ENCODE measurements at regions not wholly inside any gene's neighbourhood (a gene's known extent, or its start where the extent isn't known, plus 50 kb on each side); places are given as distances from the start of the nearest gene placed in this dataset.
A peak's percentile ranks its signal among the peaks of the same experiment; 100 is the strongest.

DNA sequence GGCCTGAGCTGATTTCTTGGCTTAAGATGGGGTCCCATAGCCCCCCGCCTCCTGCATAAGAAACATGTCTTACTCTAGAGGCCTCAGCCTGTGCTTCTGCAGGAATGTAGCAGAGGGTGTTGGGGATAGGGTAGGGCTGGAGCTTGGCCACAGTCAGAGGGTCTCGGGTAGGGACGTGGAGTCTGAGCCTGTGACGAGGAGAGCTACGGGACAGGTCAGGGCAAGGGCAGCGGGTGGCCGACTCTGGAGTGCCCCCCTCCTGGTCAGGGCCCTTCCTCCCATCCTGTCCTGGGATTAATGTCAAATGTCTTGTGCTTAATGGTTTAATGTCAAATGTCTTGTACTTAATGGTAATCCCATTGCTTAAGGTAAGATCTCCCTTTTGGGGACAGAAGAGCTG lies 130.4 kb downstream of the GLI2 start:
- DNase-seq = no peak

- DNase-seq = no peak
Measured at GRCh38 chr2:120866483-120867140, 130.9 kb downstream of the GLI2 start.

- DNase-seq = peak; percentile 93
Measured at GRCh38 chr2:120867290-120868241, 131.9 kb downstream of the GLI2 start.

DNA sequence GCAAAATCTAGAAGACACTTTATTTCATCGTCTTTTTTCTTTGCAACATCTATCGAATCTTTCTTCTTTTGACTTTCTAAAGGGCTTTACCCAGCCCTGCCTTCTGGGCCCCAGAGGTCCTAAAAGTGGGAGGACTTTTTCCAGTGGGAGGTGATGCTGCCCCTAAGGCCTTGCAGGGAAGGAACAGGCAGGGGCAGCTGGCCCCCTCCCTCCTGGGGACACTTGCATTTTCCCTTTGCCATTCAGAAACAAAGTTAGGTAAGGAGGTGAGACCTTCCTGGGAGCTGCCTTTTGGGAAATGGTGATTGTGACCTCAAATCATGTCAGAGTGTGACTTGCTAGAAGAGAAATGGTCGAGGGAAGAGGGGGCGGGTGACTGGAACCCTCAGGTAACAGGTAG lies 132.7 kb downstream of the GLI2 start:
- no peak for DNase-seq

- DNase-seq = no peak
Measured at GRCh38 chr2:120869036-120869729, 133.5 kb downstream of the GLI2 start.

- no peak for DNase-seq
Measured at GRCh38 chr2:120869730-120870466, 134.2 kb downstream of the GLI2 start.

DNA sequence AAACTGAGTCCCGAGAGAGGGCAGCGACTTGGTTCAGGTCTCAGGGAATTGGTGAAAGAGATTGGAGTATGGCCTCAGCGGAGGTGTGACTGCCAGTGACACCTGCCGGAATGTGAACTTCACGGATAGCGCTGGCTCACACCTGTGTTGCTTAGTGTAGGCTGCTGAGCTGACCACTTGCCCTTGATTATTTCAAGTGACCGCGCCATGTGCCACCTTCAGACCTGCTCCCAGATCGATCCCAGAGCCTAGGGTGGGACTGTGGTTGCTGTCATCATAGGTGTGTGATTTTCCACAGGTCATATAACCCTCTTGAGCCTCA lies 134.8 kb downstream of the GLI2 start:
- no peak for DNase-seq

GRCh38 chr2:120871016-120871635 lies 135.5 kb downstream of the GLI2 start:
- DNase-seq = no peak

DNA sequence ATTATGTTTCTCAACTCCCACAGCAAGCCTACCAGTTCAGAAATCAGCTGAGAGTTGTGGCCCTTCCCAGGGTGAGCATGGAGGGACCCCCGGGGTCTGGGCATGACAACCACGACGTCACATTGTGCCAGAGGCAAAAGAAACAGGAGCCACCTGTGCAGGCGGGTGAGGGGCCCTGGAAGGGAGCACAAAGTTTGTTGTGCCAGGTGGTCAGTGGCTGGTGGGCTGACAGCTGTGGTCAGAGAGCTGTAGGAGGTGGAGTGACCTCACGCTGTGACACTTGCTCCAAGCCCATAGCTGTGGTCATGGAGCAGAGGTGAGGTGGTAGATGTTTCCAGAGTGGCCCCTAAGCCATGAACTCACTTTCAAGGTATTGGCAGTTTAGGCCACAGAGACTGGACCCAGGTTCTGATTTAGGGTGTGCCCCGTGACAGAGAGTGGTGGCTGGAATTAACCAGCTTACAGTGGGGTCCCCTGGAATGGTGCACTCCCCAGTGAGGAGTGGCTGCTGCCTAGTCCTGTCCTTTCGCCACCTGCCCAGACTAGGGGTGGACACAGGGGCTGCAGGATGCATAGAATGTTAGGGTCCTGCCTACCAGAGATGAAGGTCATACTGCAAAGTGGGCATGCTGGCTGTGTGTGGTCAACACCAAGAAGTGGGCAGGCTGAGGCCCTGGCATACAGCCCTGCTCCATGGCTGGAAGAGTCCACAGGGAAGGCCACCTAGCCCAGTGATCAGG lies 136.4 kb downstream of the GLI2 start:
- no peak for DNase-seq

- peak; percentile 66 for DNase-seq
Measured at GRCh38 chr2:120873958-120874887, 138.6 kb downstream of the GLI2 start.

DNA sequence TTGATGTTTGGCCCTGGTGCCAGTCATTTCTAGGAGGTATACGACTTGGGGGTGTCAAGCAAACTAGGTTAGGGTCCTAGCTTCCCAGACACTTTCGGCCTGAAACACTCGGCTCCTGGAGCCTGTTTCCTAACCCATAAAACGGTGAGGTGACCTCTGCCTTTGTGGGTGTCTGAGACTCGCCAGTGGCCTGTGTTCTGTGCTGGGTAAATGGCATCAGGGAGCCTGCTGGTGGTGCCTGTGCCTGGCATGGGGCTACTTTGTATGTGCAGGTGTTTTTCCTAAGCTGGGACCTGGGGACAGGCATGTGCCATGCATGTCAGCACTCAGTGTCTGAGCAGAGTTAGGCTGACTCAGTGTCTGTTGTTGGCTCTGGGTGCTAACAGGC lies 139.2 kb downstream of the GLI2 start:
- no peak for DNase-seq

DNA sequence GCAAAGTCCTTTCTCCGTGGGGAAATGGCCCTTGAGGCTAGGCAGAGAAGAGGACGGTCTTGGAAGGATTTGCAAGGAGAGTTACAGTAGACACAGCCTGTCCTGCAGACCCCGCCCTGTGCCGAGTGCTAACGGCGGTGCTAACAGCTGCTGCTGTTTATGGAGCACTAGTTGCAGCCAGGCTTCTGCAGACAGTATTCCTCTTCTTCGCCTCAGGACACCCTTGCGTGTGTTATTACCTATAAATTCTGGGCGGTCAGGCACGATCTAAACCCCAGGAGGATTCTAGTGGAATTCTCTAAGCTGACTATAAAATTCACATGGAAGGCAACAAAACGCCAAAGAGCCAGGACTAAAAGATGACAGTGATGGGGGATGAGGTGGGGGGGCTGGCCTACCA lies 139.8 kb downstream of the GLI2 start:
- peak; percentile 86 for DNase-seq

DNA sequence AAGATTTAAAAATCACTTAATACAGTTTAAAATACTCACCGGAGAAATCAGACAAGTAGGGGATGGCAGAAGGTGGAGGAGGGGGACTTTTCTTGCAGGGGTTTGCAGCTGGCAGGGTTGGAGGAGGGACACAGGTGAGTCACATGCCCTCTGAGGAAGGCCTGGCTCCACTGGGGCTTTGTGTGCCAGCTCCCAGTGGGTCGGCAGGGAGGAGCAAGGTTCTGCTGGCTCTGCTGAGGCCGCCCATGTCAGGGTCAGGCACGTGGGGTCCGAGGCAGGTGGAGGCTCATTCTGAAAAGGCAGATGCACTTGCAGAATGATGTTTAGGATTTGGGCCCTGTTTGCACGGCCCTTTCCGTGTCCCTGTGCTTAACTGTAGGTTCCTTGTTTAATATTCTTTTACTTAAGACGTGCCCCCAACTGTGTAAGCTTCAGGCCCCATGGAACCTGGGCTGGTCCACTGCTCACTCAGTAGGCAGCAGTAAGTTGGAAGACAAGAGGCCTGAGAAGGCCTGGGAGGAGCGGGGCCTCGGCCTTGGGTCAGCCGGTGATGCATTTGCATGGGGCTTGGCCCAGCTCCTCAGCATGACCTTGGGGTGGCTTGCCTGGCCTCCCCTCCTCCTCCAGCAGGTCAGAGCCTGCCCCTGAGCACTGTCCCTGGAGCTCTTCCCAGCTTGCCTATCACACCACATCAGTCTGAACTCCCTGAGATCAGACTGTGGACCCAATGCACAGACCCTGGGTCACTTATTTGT lies 141.0 kb downstream of the GLI2 start:
- no peak for DNase-seq

DNA sequence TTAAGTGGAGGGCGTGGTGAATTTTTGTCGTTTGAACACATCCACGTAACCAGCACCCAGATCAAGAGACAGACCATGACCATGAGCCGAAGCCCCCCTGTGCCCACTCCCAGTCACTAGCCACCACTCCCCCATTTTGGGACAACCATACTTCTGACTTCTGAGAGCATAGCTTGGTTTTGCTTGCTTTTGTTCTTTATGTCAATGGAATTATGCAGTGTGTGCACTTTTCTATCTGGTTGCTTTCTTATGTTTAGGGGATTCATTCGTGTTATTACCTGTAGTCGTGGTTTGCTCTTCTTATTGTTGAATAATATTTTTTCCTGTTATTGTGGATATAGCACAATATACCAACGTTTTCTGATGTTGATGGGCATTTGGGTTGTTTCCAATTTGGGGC lies 141.7 kb downstream of the GLI2 start:
- DNase-seq = no peak

- DNase-seq = no peak
Measured at GRCh38 chr2:120878970-120879369, 143.3 kb downstream of the GLI2 start.

DNA sequence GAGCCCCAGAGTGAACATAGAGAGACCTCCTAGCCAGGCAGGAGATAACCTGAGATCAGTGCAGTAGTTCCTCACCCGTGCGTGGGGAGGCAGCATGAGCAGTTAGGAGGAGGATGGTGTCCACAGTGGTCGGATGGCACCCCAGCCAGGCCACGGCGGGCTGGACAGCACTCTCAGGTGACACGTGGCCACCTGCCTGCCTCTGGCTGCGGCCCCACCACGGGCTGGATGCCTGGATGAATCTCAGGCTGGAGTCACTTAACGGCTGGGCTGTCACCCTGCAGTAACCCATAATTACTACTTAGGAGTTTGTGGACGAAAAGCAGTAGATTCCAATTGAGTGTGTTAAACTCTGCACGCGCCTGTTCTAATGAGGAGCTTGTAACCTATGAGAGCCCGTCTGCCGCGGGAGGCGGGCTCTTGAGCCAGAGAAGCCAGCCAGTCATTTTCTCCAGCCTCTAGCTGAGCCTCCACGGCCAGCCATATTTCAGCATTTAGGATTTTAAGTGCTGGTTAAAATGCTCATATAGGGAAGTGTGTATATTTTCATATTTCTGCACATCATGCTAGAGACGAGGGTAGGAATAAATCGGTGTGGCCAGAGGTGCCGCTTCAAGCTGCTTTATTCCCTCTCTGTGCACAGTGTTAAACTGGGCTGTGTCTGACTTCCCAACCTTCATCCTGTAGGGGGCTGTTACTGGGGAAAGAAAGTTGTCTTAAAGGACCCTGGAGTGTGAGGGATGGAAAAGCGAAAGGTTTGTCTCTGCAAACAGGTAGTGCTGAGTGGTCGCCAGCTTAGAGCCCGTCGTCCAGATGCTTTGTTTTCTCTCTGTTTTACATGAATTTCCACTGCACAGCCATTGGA lies 144.0 kb downstream of the GLI2 start:
- no peak for DNase-seq

- DNase-seq = no peak
Measured at GRCh38 chr2:120880381-120880780, 144.7 kb downstream of the GLI2 start.

All from tongue (tissue), 1 donor.